Calu3 (cell line): ENCODE measurements at regions not wholly inside any gene's neighbourhood (a gene's known extent, or its start where the extent isn't known, plus 50 kb on each side); places are given as distances from the start of the nearest gene placed in this dataset.

Source experiments
- BruUV-seq: library from RNA; stranded (reverse); fragments of 400-500 nt; replicated peaks from 2 replicates; lab custom pipeline; 2021; lab: Mats Ljungman, UMichigan
- CTCF ChIA-PET: fragments of 300-600 bp; sonication (Branson Sonifier 250); formaldehyde crosslinking; loops from one replicate; lab custom pipeline; 2022; ENCODE audit warnings: antibody characterized with exemption; lab: Charles Lee
- DNase-seq: peaks from one replicate; pipeline ENCODE4 v3.0.0; 2022
- H3K27ac Mint-ChIP-seq: one replicate; pipeline ENCODE4 v1.8.0; 2022; ENCODE audit warnings: mixed read lengths; ENCODE audit not compliant: unreplicated experiment
- H3K27me3 Mint-ChIP-seq: one replicate; pipeline ENCODE4 v1.8.0; 2022; ENCODE audit warnings: mixed read lengths; ENCODE audit not compliant: unreplicated experiment
- H3K36me3 Mint-ChIP-seq: one replicate; pipeline ENCODE4 v1.8.0; 2022; ENCODE audit warnings: mild to moderate bottlenecking, moderate library complexity, mixed read lengths; ENCODE audit not compliant: insufficient read depth, unreplicated experiment
- H3K4me1 Mint-ChIP-seq: one replicate; pipeline ENCODE4 v1.8.0; 2022; ENCODE audit warnings: mild to moderate bottlenecking, low read depth, mixed read lengths; ENCODE audit not compliant: unreplicated experiment
- H3K4me3 Mint-ChIP-seq: one replicate; pipeline ENCODE4 v1.8.0; 2022; ENCODE audit warnings: mild to moderate bottlenecking, low read depth, moderate library complexity, mixed read lengths; ENCODE audit not compliant: unreplicated experiment
- H3K9me3 Mint-ChIP-seq: one replicate; pipeline ENCODE4 v1.8.0; 2022; ENCODE audit warnings: low read depth, mixed read lengths; ENCODE audit not compliant: unreplicated experiment
- intact Hi-C: fragments of 100-400 bp; cut with micrococcal nuclease; formaldehyde crosslinking; loops from one replicate; pipeline ENCODE4 v1.10.0; 2022; ENCODE audit not compliant: unreplicated experiment
- TF ChIP-seq, protein P1 (sequence below): fragments of 200-600 bp; IDR thresholded peaks from one replicate; pipeline ENCODE4 v1.8.0; 2022; ENCODE audit warnings: antibody characterized with exemption; ENCODE audit not compliant: unreplicated experiment

DNA sequence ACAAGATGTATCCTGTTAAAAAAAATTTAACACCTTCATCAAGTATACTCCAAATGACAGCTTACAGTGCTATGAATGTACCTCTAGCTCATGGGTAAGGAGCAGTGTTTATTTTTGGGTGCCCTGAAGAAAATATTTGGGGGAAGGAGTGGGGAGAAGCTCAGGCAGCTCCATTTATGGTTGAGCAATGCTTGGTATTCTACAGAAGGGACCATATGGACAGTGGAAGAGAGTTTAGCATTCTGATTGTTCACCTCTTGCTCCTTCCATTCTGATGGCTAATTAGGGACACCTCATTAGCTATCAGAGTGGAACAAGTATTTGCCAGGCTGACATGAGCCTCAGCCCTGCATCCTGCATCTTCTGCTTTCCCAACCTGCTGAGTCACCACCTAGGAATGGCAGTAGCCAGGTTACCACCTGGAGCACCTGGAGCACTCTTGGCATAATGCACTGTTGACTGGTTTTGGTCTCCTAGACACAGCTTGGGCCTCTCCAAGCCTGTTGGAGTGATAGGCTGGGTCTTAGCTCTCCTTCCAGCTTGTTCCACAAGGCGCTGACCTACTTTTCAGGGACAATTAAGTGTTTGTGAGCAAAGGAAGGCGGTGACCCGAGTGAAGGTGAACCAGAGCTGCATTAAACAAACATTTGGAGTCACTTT, 62.0 kb upstream of the MACF1 start:
- H3K4me1 Mint-ChIP-seq, result peaks cover 39% of the 10 kb centered on the region
- no peaks in the 10 kb centered on the region for H3K27me3 Mint-ChIP-seq
- peak; percentile 53 for DNase-seq
- no peak overlapping the region for H3K27ac Mint-ChIP-seq
- TF ChIP-seq, protein P1, sequence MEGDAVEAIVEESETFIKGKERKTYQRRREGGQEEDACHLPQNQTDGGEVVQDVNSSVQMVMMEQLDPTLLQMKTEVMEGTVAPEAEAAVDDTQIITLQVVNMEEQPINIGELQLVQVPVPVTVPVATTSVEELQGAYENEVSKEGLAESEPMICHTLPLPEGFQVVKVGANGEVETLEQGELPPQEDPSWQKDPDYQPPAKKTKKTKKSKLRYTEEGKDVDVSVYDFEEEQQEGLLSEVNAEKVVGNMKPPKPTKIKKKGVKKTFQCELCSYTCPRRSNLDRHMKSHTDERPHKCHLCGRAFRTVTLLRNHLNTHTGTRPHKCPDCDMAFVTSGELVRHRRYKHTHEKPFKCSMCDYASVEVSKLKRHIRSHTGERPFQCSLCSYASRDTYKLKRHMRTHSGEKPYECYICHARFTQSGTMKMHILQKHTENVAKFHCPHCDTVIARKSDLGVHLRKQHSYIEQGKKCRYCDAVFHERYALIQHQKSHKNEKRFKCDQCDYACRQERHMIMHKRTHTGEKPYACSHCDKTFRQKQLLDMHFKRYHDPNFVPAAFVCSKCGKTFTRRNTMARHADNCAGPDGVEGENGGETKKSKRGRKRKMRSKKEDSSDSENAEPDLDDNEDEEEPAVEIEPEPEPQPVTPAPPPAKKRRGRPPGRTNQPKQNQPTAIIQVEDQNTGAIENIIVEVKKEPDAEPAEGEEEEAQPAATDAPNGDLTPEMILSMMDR, result no peak
- BruUV-seq, result no TSS peak
- CTCF ChIA-PET, result interaction anchor here (0.7 to 2.2 kb wide), 3 partner anchors 16 to 49 kb away, joined by 4 to 16 read pairs (median 7); no protein-coding TSS in a partner anchor
- H3K4me3 Mint-ChIP-seq, result no peak overlapping the region
- H3K9me3 Mint-ChIP-seq, result no peaks in the 10 kb centered on the region
- intact Hi-C loops, result no loop called here
- no peaks in the 10 kb centered on the region for H3K36me3 Mint-ChIP-seq

DNA sequence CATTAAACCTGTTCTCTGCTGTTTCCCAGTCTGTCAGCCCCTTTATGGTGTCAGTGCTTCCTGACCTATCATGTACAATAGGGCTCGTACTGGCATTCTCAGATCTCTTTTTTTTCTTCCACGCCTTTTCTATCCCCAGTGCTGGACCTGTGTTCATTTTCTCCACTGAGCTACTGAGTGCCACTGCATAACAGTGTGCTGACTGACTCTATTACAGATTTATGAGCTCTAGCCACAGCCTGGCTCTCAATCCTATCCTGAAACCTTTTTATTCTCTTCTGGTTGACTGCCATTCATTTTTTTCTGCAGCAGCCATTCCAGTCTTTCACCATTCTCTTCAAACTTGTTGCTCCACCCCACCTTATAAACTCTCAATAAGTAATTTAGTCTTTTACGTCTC, 59.6 kb upstream of the MACF1 start:
- CTCF ChIA-PET, result interaction anchor here (1.4 kb wide), 1 partner anchor 12 kb away, joined by 3 read pairs; no protein-coding TSS in a partner anchor
- no peak overlapping the region for H3K27ac Mint-ChIP-seq
- TF ChIP-seq, protein P1, result no peak
- no TSS peak for BruUV-seq
- intact Hi-C loops, result no loop called here
- H3K4me3 Mint-ChIP-seq, result no peak overlapping the region
- H3K9me3 Mint-ChIP-seq, result no peaks in the 10 kb centered on the region
- DNase-seq, result no peak
- H3K36me3 Mint-ChIP-seq, result no peaks in the 10 kb centered on the region
- H3K4me1 Mint-ChIP-seq, result peaks cover 42% of the 10 kb centered on the region
- no peaks in the 10 kb centered on the region for H3K27me3 Mint-ChIP-seq

DNA sequence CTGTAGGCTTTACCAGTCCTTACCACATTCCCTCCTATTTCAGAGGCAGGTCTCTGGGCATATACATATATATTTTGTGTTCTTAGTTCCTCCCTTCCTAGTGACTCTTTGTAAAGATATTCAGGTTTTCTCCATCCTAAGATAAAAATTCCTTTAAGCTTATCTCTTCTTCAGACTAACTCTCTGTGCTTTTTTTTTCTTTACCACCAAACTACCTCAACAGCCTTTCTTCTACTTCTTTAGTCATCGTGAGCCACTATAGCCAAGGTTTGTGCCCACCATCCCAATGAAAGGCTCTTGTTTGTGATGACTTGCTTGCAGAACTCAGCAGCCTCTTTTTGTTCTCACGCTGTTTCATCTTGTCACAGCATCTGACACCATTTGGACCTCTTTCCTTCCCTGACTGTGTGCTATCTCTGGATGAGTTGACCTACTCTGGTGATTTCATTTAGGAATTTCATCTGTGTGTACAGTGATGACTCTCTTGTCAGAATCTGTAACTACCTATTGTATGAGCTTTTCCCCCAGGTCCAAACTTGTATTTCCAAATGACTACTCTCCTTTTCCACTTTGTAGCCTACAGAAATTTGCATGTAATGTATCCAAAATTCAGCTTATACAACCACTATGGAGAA, 59.0 kb upstream of the MACF1 start:
- BruUV-seq, result no TSS peak
- Mint-ChIP-seq H3K9me3 (no peaks in the 10 kb centered on the region), H3K4me3 (no peak overlapping the region)

DNA sequence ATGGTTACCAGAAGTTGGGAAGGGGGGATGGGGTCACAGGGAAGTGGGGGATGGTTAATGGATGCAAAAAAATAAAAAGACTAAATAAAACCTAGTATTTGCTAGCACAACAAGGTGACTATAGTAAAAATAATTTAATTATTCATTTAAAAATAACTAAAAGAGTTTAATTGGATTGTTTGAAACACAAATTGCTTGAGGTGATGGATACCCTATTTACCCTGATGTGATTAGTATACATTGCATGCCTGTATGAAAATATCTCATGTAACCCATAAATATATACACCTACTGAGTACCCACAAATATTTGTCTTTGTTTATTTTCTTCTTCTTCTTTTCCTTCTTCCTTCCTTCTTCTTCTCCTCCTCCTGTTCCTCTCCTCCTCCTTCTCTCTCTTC, 57.8 kb upstream of the MACF1 start:
- BruUV-seq, result no TSS peak
- no peak for DNase-seq
- Mint-ChIP-seq H3K27me3 (no peaks in the 10 kb centered on the region), H3K27ac (no peak overlapping the region), H3K36me3 (no peaks in the 10 kb centered on the region), H3K4me3 (no peak overlapping the region), H3K9me3 (no peaks in the 10 kb centered on the region), H3K4me1 (peaks cover 36% of the 10 kb centered on the region)
- TF ChIP-seq, protein P1, result no peak
- CTCF ChIA-PET, result no interaction called here
- intact Hi-C loops, result no loop called here

More for the DNA sequence above, 59.0 kb upstream of the MACF1 start:
- H3K4me1 Mint-ChIP-seq, result peaks cover 42% of the 10 kb centered on the region
- intact Hi-C loops, result no loop called here
- TF ChIP-seq, protein P1, result no peak
- DNase-seq, result no peak
- H3K27ac Mint-ChIP-seq, result no peak overlapping the region
- no peaks in the 10 kb centered on the region for H3K36me3 Mint-ChIP-seq
- CTCF ChIA-PET, result interaction anchor here (1.4 kb wide), 1 partner anchor 12 kb away, joined by 3 read pairs; no protein-coding TSS in a partner anchor
- H3K27me3 Mint-ChIP-seq, result no peaks in the 10 kb centered on the region
